GM23248 (cell line): ENCODE measurements at regions not wholly inside any gene's neighbourhood (a gene's known extent, or its start where the extent isn't known, plus 50 kb on each side); places are given as distances from the start of the nearest gene placed in this dataset.

Experiments used
- EZH2 ChIP-seq: fragments of 200-600 bp; sonication (generic); IDR thresholded peaks from 2 replicates; pipeline ENCODE4 v1.6.1; 2018; ENCODE audit warnings: antibody characterized with exemption, mild to moderate bottlenecking; ENCODE audit not compliant: insufficient read depth, poor library complexity, severe bottlenecking
- EZH2phosphoT487 ChIP-seq: fragments of 200-600 bp; sonication (generic); IDR thresholded peaks from 2 replicates; pipeline ENCODE4 v1.6.1; 2018; ENCODE audit warnings: antibody characterized with exemption, moderate library complexity, mild to moderate bottlenecking, low read depth; ENCODE audit not compliant: insufficient read depth

DNA sequence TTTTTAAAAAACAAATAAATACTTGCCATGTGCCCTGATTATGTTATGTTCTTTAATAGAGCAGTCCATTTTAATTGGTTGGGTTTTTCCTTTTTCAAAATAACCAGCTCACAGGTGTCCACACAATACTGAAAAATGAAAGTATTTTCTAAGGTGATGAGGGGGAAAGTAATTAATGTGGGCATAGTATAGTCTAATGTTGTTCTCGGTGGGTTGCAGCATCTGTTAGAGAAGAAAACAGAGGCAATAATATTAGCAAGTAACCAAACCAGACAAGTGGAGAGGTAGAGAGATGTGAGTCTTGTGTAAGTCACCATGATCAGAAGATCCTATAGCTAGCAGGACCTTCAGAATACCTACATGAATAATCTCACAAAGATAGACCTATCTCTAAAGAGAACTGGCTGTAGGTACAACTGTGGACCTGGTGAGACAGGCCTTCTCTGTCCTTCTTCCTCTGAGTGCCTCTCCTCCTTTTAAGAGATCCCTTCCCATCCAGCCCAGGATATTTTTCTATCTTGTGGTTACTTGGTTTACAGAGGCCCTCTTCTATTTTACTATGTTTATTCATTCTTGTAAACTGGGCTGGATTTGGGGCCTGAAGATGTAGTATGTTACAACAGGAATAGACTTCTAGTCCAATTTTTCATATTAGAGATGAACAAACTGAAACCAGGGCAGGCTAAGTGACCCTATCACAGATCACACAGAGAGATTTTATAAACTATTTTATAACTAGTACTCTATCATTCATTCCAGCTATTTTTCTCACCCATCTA lies 67.1 kb upstream of the MSTN start:
- TF ChIP-seq EZH2 = no peak
- TF ChIP-seq EZH2phosphoT487 = no peak
